ENCODE measurements at regions not wholly inside any gene's neighbourhood (a gene's known extent, or its start where the extent isn't known, plus 50 kb on each side); places are given as distances from the start of the nearest gene placed in this dataset.

DNA sequence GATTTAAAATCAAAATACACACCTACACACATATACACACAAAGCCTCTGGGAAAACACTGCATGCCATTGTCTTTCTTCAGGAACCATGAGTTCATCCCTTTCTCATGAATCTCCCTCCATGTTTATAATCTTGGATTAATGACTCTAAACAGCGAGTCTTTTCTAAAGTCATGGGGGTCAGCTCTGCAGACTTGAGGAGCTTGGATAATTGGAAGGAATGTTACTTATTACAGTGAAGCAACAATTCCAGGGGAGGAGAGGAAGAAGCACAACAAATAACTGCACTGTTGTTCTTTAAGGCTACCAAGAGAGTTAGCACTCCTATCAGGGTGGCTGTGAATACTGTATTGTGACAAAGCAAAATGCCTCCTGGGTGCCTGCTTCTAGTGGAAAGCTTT is 444.7 kb downstream of the ANXA1 start (continued):
- TF ChIP-seq, protein P1, sequence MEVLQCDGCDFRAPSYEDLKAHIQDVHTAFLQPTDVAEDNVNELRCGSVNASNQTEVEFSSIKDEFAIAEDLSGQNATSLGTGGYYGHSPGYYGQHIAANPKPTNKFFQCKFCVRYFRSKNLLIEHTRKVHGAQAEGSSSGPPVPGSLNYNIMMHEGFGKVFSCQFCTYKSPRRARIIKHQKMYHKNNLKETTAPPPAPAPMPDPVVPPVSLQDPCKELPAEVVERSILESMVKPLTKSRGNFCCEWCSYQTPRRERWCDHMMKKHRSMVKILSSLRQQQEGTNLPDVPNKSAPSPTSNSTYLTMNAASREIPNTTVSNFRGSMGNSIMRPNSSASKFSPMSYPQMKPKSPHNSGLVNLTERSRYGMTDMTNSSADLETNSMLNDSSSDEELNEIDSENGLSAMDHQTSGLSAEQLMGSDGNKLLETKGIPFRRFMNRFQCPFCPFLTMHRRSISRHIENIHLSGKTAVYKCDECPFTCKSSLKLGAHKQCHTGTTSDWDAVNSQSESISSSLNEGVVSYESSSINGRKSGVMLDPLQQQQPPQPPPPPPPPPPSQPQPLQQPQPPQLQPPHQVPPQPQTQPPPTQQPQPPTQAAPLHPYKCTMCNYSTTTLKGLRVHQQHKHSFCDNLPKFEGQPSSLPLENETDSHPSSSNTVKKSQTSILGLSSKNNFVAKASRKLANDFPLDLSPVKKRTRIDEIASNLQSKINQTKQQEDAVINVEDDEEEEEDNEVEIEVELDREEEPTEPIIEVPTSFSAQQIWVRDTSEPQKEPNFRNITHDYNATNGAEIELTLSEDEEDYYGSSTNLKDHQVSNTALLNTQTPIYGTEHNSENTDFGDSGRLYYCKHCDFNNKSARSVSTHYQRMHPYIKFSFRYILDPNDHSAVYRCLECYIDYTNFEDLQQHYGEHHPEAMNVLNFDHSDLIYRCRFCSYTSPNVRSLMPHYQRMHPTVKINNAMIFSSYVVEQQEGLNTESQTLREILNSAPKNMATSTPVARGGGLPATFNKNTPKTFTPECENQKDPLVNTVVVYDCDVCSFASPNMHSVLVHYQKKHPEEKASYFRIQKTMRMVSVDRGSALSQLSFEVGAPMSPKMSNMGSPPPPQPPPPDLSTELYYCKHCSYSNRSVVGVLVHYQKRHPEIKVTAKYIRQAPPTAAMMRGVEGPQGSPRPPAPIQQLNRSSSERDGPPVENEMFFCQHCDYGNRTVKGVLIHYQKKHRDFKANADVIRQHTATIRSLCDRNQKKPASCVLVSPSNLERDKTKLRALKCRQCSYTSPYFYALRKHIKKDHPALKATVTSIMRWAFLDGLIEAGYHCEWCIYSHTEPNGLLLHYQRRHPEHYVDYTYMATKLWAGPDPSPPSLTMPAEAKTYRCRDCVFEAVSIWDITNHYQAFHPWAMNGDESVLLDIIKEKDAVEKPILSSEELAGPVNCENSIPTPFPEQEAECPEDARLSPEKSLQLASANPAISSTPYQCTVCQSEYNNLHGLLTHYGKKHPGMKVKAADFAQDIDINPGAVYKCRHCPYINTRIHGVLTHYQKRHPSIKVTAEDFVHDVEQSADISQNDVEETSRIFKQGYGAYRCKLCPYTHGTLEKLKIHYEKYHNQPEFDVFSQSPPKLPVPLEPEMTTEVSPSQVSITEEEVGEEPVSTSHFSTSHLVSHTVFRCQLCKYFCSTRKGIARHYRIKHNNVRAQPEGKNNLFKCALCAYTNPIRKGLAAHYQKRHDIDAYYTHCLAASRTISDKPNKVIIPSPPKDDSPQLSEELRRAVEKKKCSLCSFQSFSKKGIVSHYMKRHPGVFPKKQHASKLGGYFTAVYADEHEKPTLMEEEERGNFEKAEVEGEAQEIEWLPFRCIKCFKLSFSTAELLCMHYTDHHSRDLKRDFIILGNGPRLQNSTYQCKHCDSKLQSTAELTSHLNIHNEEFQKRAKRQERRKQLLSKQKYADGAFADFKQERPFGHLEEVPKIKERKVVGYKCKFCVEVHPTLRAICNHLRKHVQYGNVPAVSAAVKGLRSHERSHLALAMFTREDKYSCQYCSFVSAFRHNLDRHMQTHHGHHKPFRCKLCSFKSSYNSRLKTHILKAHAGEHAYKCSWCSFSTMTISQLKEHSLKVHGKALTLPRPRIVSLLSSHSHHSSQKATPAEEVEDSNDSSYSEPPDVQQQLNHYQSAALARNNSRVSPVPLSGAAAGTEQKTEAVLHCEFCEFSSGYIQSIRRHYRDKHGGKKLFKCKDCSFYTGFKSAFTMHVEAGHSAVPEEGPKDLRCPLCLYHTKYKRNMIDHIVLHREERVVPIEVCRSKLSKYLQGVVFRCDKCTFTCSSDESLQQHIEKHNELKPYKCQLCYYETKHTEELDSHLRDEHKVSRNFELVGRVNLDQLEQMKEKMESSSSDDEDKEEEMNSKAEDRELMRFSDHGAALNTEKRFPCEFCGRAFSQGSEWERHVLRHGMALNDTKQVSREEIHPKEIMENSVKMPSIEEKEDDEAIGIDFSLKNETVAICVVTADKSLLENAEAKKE (CRISPR knock-in tag; IDR thresholded peaks at IDR 0.05): no peak
- TF ChIP-seq NANOG (IDR thresholded peaks at IDR 0.05; ENCODE audit: borderline replicate concordance) (no peak), STAT1 (IDR thresholded peaks at IDR 0.05; ENCODE audit: unreplicated experiment) (no peak), JUNB (IDR thresholded peaks at IDR 0.05; ENCODE audit: unreplicated experiment) (no peak), ZNF114 (CRISPR knock-in tag; IDR thresholded peaks at IDR 0.05) (no peak), EZH2 (IDR thresholded peaks at IDR 0.05; ENCODE audit: low read depth, unreplicated experiment) (no peak)

DNA sequence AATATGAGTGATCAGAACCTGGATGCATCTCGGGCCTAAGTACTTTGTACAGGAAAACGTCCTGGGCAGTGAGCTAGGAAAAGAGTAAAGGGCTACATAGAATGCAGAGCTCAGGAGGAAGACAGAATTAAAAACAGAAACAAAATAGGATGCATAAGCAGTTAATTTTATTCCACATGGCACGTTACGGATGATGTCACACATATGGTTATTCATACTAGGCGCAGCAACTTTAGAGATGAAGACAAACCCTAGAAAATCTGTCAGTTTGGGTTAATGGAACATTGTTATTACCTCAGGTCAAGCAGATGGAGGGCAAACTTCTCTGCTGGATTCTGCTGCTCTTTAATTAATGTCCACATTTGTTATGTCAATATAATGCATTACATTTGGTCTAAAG is 445.4 kb downstream of the ANXA1 start:
- Histone ChIP-seq H3K4me2 (no peak overlapping the region), H3K4me3 (no peak overlapping the region)
- peaks cover 1% of the 10 kb centered on the region for H3K27me3 Mint-ChIP-seq (ENCODE audit: insufficient read depth, low read depth, poor library complexity)

More for the DNA sequence above, 445.4 kb downstream of the ANXA1 start:
- DNase-seq (ENCODE audit: low spot score) (no peak), ATAC-seq (no peak)
- Histone ChIP-seq H4K20me1 (replicated peaks; ENCODE audit: insufficient read depth) (no peaks in the 10 kb centered on the region), H3K27me3 (ENCODE audit: insufficient read depth) (no peaks in the 10 kb centered on the region), H3K79me2 (replicated peaks; ENCODE audit: insufficient read depth) (no peaks in the 10 kb centered on the region), H3K27ac (ENCODE audit: low read depth) (no peak overlapping the region), H3K4me1 (ENCODE audit: insufficient read depth) (peaks cover 13% of the 10 kb centered on the region), H3F3A (replicated peaks; ENCODE audit: low read depth) (no peaks in the 10 kb centered on the region), H3K36me3 (ENCODE audit: insufficient read depth) (no peaks in the 10 kb centered on the region), H3K9me2 (ENCODE audit: insufficient read depth) (no peaks in the 10 kb centered on the region), H2AFZ (no peak overlapping the region)
- Mint-ChIP-seq H3K9me3 (no peaks in the 10 kb centered on the region), H3K36me3 (ENCODE audit: low read depth) (no peaks in the 10 kb centered on the region), H3K4me1 (peaks cover 19% of the 10 kb centered on the region), H3K27ac (no peak overlapping the region), H3K4me3 (no peak overlapping the region)
- TF ChIP-seq STAT1 (IDR thresholded peaks at IDR 0.05; ENCODE audit: unreplicated experiment): no peak
